HG02759 (cell line): ENCODE measurements at regions not wholly inside any gene's neighbourhood (a gene's known extent, or its start where the extent isn't known, plus 50 kb on each side); places are given as distances from the start of the nearest gene placed in this dataset.
"Not testable (repeated sequence)": the region's sequence is repeated elsewhere in the genome, so short reads cannot be mapped to it uniquely, and the experiment has no call there.

Source experiments
- ATAC-seq: cut with Tn5 transposase; IDR thresholded peaks from one replicate; pipeline ENCODE4 v1.9.1; 2021; ENCODE audit warnings: mild to moderate bottlenecking, moderate library complexity; ENCODE audit not compliant: unreplicated experiment

DNA sequence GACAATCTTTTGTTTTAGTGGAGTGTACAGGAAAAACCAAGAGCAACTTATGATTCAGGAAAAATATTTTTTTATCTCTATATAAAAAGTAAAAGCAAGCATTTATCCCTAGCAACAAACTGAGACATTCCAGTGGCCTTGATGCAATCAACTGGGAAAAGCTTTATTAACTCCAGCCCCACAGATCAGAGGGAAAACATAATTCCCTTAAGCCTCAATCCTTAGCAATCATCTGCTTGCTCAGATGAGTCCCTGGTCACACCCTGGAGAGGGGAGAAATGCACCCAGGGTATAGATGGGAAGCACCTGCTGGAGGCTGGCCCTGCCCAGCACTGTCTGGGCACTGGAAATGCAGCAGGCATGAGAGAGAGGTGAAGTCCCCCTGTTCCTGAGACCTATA is 636.6 kb downstream of the TNS3 start:
- no peak for ATAC-seq

DNA sequence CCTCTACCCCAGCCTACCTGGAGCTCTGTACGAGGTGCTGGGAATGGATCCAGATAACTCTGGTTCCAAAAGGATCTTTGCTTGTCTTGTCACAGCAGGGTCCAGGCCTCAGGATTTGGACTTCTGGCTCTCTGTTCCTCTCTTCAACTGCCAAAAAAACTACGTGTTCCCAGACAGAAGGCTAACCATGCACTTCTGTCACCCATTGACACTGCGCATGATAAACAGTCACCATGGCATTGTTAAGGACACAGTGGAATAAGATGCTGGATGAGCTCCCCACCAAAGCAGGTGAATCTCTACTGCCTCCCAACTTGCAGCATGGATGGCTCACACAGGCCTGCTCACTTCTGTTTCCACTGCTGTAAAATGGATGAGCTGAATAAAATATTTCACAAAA is 637.9 kb downstream of the TNS3 start:
- ATAC-seq = no peak

DNA sequence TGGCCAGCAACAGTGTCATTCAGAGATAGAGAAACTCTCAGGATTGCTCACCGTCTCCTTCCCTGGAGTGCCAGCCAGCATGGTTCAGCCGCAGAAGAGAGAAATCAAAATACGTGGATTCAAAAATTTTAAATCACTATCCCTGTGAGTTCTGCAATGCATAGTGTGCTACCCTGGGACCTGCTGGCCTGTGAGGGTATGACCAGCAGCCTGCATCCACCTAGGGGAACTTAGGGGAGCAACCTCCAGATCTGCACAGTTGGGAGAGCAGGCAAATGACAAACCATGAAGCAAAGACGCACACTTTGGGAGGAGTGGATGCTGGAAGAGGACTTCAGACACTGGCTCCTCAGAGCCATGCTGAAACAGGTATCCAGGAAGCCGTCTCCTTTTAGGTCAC is 639.3 kb downstream of the TNS3 start:
- no peak for ATAC-seq

DNA sequence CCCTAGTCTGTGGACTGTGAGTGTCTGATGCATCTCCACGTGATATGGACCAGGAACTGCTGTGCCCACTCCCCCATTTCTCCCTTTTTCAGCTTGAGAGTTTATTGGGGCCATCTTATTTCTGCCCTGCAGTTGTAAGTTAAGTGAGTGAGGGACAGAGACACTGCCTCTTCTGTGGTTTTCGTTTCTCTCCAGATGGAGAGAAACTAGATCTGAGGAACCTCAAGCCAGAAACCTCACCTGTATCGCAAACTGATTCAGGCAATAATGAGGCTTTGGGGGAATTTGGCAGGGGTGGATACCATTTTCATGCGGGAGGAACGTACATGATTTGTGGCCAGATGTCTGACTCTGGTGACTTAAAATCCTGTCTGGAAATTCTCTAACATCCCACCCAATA is 641.7 kb downstream of the TNS3 start:
- ATAC-seq = no peak

DNA sequence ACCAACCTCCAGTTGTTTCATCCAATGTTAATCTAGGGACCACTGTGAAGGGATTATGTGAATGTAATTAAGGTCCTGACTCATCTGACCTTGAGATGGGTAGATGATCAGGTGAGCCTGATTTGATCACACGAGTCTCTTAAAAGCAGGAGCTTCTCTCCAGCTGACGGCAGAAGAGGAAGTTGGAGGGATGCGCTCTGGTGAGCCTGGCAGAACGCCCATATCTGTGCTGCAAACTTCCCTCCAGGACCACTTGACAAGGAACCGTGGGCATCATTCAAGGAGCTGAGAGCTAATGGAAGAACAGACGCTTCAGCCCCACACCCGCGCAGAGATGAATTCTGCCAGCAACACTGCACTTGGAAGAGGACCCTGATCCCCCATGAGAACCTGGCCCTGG is 642.4 kb downstream of the TNS3 start:
- ATAC-seq = no peak

DNA sequence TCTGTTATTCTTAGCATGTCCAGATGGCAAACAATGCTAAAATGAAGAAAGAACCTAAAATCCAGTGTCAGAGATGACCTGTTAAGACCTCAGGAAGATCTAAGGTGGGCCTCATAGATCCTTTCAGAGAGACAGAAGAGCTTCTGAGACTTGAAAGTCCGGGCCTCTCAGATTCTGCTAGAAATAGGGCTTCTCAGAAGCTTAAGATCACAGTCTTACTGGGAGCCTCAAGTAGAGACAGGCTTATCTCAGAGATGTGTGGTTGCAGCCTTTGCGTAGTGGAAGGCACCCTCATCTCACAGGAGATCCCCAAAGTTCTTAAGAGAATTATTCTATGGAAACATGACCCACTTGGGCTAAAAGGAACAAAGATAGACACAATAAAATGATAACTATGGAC is 642.8 kb downstream of the TNS3 start:
- ATAC-seq = no peak

DNA sequence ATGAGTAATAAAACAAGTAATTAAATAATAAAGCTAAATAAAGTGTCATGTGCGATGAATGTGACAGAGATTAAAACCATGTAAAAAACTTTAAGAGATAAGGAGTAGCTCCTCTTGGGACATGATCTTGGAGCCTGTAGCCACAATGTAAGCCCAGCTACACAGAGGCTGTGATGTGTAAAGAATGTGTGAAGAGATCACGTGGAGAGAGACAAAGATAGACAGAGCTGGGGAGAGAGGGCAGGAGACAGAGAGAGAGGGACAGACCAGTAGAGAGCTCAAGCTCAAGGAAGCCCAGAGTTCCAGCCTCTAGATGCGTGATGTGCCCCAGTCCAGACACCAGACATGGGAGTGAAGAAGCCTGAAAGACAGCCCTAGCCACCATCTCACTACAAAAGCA is 644.1 kb downstream of the TNS3 start:
- ATAC-seq = no peak

DNA sequence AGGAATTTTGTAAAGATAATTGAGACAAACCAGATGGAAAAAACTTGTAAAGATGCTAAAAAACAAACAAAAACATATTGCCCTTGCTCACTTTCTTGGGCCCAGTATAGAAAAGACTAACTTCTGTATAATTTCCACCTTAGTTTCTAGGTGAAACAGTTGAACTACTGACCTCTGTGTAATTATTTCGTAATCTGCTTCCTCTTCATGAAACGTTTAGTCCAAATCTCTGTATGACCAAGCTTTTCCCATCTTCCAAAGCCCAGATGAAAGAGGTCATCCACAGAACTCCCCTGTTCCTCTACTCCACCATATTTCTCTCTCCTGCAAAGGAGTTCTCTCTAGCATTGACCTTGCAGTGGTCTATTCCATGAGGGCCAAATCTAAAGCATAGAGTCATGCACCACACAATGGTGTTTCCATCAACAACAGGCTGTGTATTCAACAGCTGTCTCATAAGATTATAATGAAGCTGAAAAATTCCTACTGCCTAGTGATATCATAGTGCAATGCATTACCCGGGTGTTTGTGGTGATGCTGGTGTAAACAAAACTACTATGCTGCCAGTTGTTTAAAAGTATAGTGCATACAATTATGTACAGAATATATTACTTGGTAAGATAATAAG is 647.6 kb downstream of the TNS3 start:
- no peak for ATAC-seq

DNA sequence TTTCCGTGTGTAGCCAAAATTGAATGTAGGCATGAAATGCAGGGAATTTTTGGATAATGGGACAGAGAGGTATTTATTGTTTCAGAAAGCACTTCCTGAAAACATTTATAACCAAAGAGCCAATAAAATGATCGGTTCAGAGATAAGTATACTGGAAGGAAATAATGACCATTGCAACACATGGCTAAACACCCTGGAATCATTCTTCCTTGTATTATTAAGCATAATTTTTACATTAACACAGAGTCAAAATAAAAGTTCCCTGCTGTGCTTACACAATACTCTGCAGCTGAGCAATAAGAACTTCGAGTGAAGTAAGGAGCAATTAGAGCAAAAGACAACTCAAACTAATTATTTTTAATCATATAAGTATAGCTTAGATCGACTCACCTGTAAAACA is 648.3 kb downstream of the TNS3 start:
- no peak for ATAC-seq

DNA sequence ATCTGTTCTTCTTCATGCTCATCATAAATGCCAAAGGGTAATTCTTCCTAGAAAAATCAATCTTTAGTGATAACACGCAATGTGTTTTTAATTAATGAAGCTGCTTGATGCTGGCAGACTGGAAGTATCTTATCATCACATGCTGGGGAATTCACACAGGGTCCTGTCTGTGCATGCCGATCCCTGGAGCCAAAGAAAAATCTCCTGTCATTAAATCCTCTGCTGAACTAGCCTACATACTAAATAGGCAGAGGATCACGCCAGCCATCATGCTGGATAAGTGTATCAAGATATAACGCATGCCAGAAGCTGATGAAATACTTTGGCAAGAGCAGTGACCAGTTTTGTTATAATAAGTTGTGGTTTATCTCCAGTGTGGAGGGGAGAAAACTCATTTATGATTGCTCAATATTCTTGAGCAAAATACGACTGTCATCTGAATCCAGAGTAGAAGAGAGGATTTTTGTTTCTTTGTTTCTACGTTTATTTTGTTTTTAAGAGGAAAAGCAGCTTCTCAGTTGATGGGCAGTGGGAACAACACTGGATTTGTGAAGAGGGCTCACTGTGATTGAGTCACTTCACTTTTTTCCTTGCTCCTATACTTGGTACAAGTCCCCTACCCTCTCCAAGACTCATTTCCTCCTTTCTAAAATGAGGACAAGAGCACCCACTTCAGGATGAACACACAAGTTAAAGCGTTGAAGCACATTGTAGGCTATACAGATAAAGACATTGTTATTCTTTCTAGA is 649.1 kb downstream of the TNS3 start:
- ATAC-seq = no peak

DNA sequence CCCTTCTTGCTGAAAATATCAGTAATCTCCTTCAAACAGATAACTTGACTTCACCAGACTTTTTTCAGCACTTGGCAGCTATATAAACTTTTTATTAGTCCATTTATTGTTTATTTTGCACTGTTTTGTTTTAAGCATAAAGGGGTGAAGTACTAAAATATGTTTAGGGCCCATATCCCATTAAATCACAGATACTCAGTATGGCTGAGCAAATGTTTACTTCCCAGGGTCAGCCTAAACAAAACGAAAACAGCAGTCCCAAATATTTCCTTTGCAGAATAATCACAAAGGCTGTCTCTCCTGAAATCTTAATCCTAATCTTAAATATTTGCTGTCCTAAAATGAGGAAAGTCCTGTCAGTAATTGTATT is 649.6 kb downstream of the TNS3 start:
- no peak for ATAC-seq

DNA sequence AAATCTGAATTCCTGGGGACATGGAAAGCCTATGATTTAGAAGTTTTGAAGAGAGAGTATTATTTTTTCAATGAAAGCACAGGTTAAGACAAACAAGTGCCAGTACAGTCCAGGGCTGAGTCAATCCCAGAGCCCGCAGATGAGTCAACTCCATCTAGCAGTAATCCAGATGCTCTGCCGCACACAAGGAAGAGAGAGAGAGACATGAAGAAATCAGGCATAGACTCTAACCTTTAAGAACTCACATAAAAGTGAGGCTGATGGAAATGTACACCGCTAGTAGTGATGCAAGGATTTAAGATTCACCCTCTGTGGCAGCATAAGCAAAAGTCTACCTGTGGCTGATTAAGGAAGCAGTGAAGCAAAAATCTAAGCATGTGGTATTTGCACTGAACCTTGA is 651.5 kb downstream of the TNS3 start:
- ATAC-seq = no peak

DNA sequence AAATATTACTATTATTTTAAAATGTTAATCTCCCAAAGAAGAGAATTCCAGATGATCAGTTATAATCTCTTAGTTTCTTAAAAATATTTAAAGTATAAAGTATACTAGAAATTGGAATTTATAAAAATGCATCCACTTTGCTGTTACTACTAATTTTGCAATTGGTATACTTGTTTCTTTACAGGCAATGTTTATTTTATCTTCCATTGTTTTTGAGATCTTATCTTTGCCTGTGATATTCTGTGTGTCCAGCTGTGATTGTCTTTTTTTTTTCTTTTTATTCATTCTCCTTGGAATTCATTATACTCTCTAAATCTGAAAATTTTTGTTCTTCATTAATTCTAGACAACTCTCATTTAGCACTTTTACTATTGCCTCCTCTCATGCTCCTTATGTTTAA is 652.6 kb downstream of the TNS3 start:
- ATAC-seq = no peak

DNA sequence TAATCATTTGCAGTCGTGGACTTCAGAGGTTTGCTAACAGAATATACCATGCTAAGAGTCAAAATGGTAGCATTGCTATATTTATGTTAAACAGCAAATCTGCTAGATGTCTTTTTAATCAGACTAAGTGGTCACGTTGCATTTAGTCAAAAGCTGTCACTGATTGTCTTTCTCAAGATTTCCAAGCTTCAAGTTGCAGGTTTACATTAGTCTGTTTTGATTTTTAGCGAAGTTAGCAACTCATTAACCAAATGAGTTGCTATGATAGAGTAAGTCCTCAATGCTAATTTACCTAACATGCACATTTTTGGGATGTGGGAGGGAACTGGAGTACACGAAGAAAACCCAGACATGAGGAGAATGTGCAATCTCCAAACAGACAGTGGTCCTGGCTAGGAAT is 653.2 kb downstream of the TNS3 start:
- ATAC-seq = no peak

DNA sequence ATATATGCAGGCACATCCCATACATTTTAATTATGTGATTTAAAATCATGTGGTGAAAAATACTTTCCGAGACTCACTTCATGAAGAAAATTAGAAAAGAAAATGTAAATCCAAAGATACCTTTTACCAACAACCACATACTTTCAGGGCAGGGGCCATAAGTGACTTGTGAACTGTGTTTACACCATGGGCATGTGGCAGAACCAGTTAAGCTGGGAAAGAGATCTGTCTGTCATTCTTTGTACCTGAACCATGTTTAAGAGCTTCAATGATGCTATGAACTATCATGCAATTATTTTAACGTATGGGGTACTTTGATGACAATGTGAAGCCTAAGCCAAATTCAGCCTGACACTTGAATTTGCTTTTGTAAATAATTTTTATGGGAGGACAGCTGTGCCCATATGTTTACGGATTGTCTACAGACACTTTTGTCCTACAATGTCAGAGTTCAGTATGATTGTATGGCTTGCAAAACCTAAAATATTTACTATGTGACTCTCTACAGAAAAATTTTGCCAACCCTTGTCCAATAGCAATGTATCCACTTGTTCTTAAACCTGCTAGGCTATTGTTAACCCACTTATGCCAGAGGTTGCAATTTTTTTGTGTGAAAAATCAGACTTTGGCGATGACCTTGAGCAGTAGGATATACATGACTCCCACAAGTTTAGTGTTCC is 654.6 kb downstream of the TNS3 start:
- no peak for ATAC-seq

DNA sequence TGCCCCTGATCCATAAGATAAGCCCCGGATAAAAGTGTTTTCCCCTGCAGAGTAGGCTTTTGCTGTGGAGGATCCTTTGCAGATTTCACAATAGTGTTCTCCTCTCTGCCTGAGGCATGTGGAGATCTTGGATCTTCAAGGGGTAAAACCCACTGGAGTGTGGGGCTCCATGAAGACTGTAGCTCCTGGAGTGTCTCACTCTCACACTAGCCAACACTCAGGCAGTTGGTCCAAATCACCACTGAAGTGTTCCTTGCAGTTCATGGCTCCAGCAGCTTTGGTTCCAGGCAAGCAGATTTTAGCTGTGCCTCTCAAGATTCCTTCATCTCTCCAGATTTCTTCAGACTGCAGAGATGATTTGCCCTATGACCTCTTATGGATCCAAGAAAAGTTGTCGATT is 665.3 kb downstream of the TNS3 start:
- no peak for ATAC-seq

DNA sequence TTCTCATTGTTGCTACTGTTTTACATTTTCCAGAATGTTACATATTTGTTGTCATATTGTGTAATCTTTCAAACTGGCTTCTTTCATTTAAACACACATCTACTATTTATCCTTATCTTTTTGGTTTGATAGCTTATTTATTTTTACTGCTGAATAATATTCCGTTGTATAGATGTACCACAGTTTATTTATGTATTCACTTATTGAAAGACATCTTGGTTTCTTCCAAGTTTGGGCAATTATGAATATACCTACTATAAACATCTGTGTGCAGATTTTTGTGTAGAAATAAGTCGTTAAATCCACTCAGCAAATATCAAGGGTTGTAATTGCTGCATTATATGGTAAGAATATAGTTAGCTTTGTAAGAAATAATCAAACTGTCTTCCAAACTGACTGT is 669.2 kb downstream of the TNS3 start:
- ATAC-seq = no peak

DNA sequence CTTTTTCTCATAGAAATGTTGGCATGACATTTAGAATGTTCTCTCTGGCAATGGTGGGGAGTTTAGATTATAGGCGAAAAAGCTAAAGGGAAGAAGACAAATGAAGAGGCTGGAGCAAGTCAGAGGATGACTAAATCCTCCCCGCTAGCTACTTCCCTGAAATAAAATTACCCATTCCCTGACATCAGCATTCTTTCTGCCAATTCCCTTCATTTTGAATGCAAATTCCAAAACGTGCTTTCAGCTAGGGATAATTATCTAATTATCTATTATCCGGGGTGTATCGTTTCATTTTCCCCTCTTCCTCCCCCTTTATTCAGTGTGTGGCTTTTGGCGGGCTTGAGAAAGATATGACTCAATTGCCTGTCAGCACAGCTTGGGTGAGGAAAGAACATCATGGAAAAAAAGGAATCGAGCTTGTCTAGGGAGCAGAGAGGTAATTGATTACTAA is 672.3 kb downstream of the TNS3 start:
- no peak for ATAC-seq

DNA sequence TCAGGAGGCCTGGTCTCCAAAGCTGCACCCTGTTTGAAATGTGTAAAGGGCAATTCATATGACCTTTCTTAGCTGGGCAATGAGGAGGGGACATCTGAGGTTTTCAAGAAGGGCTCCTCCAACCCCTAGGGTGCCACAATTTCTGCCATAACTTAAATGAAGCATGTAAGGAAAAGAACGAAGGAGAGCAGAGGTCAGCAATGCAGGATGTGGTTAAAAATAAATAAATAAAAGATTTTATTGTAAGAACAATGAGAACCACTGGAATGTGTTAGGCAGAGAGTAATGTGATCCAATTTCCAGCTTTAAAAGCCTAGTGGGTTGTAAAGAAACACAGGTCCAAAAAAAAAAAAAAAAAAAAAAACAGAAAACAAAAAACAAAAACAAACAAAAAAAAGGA is 673.1 kb downstream of the TNS3 start:
- ATAC-seq = no peak

DNA sequence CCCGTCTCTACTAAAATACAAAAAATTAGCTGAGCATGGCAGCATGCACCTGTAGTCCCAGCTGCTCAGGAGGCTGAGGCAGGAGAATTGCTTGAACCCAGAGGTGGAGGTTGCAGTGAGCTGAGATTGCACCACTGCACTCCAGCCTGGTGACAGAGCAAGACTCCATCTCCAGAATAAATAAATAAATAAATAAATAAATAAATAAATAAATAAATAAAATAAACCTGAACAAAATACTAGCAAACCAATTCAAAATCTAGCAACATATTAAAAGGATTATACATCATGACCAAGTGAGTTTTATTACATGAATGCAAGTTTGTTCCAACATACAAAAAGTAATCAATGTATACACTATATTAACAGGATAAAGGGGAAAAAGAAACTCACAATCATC is 677.4 kb downstream of the TNS3 start:
- not testable (repeated sequence) for ATAC-seq

DNA sequence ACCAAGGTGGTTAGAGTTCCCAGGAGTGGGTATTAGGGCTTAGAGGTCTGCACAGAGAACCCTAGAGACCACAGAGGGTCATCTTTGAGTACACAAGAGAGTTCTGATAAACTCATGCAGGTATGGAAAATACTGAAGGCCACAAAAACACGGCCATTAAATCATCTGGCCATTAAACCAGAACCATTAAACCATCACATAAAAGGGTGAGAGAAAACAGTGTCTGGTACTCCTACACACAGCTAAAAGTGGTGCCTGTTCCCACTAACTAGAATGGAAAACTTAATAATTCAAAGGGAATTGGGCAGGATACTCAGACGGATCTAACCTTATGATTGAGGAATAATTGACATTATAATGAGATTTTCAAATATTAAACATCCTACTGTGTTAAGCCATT is 679.4 kb downstream of the TNS3 start:
- ATAC-seq = no peak
